ENCODE measurements at regions not wholly inside any gene's neighbourhood (a gene's known extent, or its start where the extent isn't known, plus 50 kb on each side); places are given as distances from the start of the nearest gene placed in this dataset.

GRCh38 chr1:94737124-94737998, 82.8 kb upstream of the SLC44A3 start:
- TF ChIP-seq POLR2A (IDR thresholded peaks at IDR 0.05; ENCODE audit: extremely low read depth, insufficient read length) (no peak), CTCF (IDR thresholded peaks at IDR 0.05; ENCODE audit: low read depth, low read length) (no peak), MYC (IDR thresholded peaks at IDR 0.05; ENCODE audit: low read depth, low read length) (no peak), MAX (IDR thresholded peaks at IDR 0.05; ENCODE audit: low read depth, low read length) (no peak)
- H3K4me3 ChIP-seq (ENCODE audit: low read depth, low read length), result no peak overlapping the region
- DNase-seq (ENCODE audit: low read depth), result peak; percentile 72

- DNase-seq (ENCODE audit: low read depth), result no peak
- no peak for TF ChIP-seq POLR2A (IDR thresholded peaks at IDR 0.05; ENCODE audit: extremely low read depth, insufficient read length)
- no peak for TF ChIP-seq MYC (IDR thresholded peaks at IDR 0.05; ENCODE audit: low read depth, low read length)
- no peak for TF ChIP-seq MAX (IDR thresholded peaks at IDR 0.05; ENCODE audit: low read depth, low read length)
- TF ChIP-seq CTCF (IDR thresholded peaks at IDR 0.05; ENCODE audit: low read depth, low read length), result no peak
- no peak overlapping the region for H3K4me3 ChIP-seq (ENCODE audit: low read depth, low read length)
These were observed 83.6 kb upstream of the SLC44A3 start for GRCh38 chr1:94736549-94736948.

- peak overlapping the region; percentile 18 for H3K4me3 ChIP-seq (ENCODE audit: low read depth, low read length)
These were observed 84.1 kb upstream of the SLC44A3 start for GRCh38 chr1:94736073-94736472.

GRCh38 chr1:94734963-94735901, 84.9 kb upstream of the SLC44A3 start:
- peak overlapping the region; percentile 18 for H3K4me3 ChIP-seq (ENCODE audit: low read depth, low read length)
- TF ChIP-seq MAX (IDR thresholded peaks at IDR 0.05; ENCODE audit: low read depth, low read length) (peak; percentile 31), MYC (IDR thresholded peaks at IDR 0.05; ENCODE audit: low read depth, low read length) (peak; percentile 6; the same call in 1 of the 2 replicates), CTCF (IDR thresholded peaks at IDR 0.05; ENCODE audit: low read depth, low read length) (no peak), POLR2A (IDR thresholded peaks at IDR 0.05; ENCODE audit: extremely low read depth, insufficient read length) (no peak)
- DNase-seq (ENCODE audit: low read depth), result peak; percentile 98

More at GRCh38 chr1:94736073-94736472, 84.1 kb upstream of the SLC44A3 start:
- no peak for DNase-seq (ENCODE audit: low read depth)
- TF ChIP-seq MYC (IDR thresholded peaks at IDR 0.05; ENCODE audit: low read depth, low read length), result no peak
- no peak for TF ChIP-seq POLR2A (IDR thresholded peaks at IDR 0.05; ENCODE audit: extremely low read depth, insufficient read length)
- no peak for TF ChIP-seq MAX (IDR thresholded peaks at IDR 0.05; ENCODE audit: low read depth, low read length)
- no peak for TF ChIP-seq CTCF (IDR thresholded peaks at IDR 0.05; ENCODE audit: low read depth, low read length)

- H3K4me3 ChIP-seq (ENCODE audit: low read depth, low read length), result no peak overlapping the region
- no peak for DNase-seq (ENCODE audit: low read depth)
- TF ChIP-seq CTCF (IDR thresholded peaks at IDR 0.05; ENCODE audit: low read depth, low read length) (no peak), MAX (IDR thresholded peaks at IDR 0.05; ENCODE audit: low read depth, low read length) (no peak), MYC (IDR thresholded peaks at IDR 0.05; ENCODE audit: low read depth, low read length) (no peak), POLR2A (IDR thresholded peaks at IDR 0.05; ENCODE audit: extremely low read depth, insufficient read length) (no peak)
These were observed 88.3 kb upstream of the SLC44A3 start for GRCh38 chr1:94731891-94732290.

Data from NB4 (cell line).